HG03442 (cell line): ENCODE measurements at regions not wholly inside any gene's neighbourhood (a gene's known extent, or its start where the extent isn't known, plus 50 kb on each side); places are given as distances from the start of the nearest gene placed in this dataset.
"Not testable (repeated sequence)": the region's sequence is repeated elsewhere in the genome, so short reads cannot be mapped to it uniquely, and the experiment has no call there.

Experiments used
- ATAC-seq: cut with Tn5 transposase; IDR thresholded peaks from one replicate; pipeline ENCODE4 v1.9.1; 2021; ENCODE audit warnings: mild to moderate bottlenecking, moderate library complexity; ENCODE audit not compliant: unreplicated experiment

- ATAC-seq: no peak
Measured at GRCh38 chr3:40695848-40696247, 171.1 kb downstream of the ZNF621 start.

- ATAC-seq: not testable (repeated sequence)
Measured at GRCh38 chr3:40698611-40699010, 173.9 kb downstream of the ZNF621 start.

GRCh38 chr3:40701016-40701588, 176.3 kb downstream of the ZNF621 start:
- no peak for ATAC-seq

GRCh38 chr3:40704224-40704623, 179.5 kb downstream of the ZNF621 start:
- ATAC-seq: no peak

GRCh38 chr3:40705663-40706062, 180.9 kb downstream of the ZNF621 start:
- no peak for ATAC-seq

- no peak for ATAC-seq
Measured at GRCh38 chr3:40713306-40713705, 188.5 kb downstream of the ZNF621 start.

GRCh38 chr3:40713795-40714194, 189.0 kb downstream of the ZNF621 start:
- peak; percentile 31 for ATAC-seq

GRCh38 chr3:40714771-40715345, 190.1 kb downstream of the ZNF621 start:
- ATAC-seq: no peak

- ATAC-seq: no peak
Measured at GRCh38 chr3:40715551-40715950, 190.8 kb downstream of the ZNF621 start.

- ATAC-seq: no peak
Measured at GRCh38 chr3:40717471-40717870, 192.7 kb downstream of the ZNF621 start.

GRCh38 chr3:40718209-40718608, 193.4 kb downstream of the ZNF621 start:
- ATAC-seq: peak; percentile 9

- peak; percentile 95 for ATAC-seq
Measured at GRCh38 chr3:40718681-40719080, 193.9 kb downstream of the ZNF621 start.

GRCh38 chr3:40719660-40720287, 195.0 kb downstream of the ZNF621 start:
- no peak for ATAC-seq

- ATAC-seq: no peak
Measured at GRCh38 chr3:40720341-40720740, 195.6 kb downstream of the ZNF621 start.

GRCh38 chr3:40720863-40721262, 196.1 kb downstream of the ZNF621 start:
- ATAC-seq: no peak

GRCh38 chr3:40723083-40723660, 198.4 kb downstream of the ZNF621 start:
- ATAC-seq: no peak

- ATAC-seq: no peak
Measured at GRCh38 chr3:40725031-40725430, 200.3 kb downstream of the ZNF621 start.

GRCh38 chr3:40731445-40731844, 206.7 kb downstream of the ZNF621 start:
- ATAC-seq: no peak

GRCh38 chr3:40736943-40737342, 212.2 kb downstream of the ZNF621 start:
- ATAC-seq: no peak

GRCh38 chr3:40737343-40737742, 212.6 kb downstream of the ZNF621 start:
- ATAC-seq: no peak

GRCh38 chr3:40739971-40740370, 215.2 kb downstream of the ZNF621 start:
- no peak for ATAC-seq

GRCh38 chr3:40741729-40742128, 217.0 kb downstream of the ZNF621 start:
- ATAC-seq: no peak
